Neural progenitor cell (in vitro differentiated cells): ENCODE measurements at regions not wholly inside any gene's neighbourhood (a gene's known extent, or its start where the extent isn't known, plus 50 kb on each side); places are given as distances from the start of the nearest gene placed in this dataset.
A peak's percentile ranks its signal among the peaks of the same experiment; 100 is the strongest.
"Not testable (repeated sequence)": the region's sequence is repeated elsewhere in the genome, so short reads cannot be mapped to it uniquely, and the experiment has no call there.

Source experiments
- DNase-seq: peaks from one replicate; pipeline ENCODE4 v3.0.0-alpha.2; 2016; ENCODE audit warnings: low spot score
- H2AFZ ChIP-seq: fragments of 200-600 bp; sonication (generic); replicated peaks from 2 replicates; pipeline ENCODE4 v1.6.1; 2016; ENCODE audit warnings: antibody characterized with exemption
- H3F3A ChIP-seq: fragments of 200-600 bp; sonication (generic); 2 replicates; pipeline ENCODE4 v1.6.1; 2016; ENCODE audit warnings: antibody characterized with exemption, low read depth
- H3K27ac ChIP-seq: fragments of 200-600 bp; sonication (generic); 2 replicates; pipeline ENCODE4 v1.5.1; 2016; ENCODE audit warnings: mild to moderate bottlenecking
- H3K27me3 ChIP-seq: fragments of 200-600 bp; sonication (generic); 2 replicates; pipeline ENCODE4 v1.6.1; 2016; ENCODE audit warnings: mild to moderate bottlenecking, moderate library complexity
- H3K36me3 ChIP-seq: fragments of 200-600 bp; sonication (generic); 2 replicates; pipeline ENCODE4 v1.5.1; 2016
- H3K4me1 ChIP-seq: fragments of 200-600 bp; sonication (generic); 2 replicates; pipeline ENCODE4 v1.6.1; 2016; ENCODE audit warnings: mixed run types
- H3K4me2 ChIP-seq: fragments of 200-600 bp; sonication (generic); 2 replicates; pipeline ENCODE4 v1.6.1; 2016
- H3K4me3 ChIP-seq: fragments of 200-600 bp; sonication (generic); 2 replicates; pipeline ENCODE4 v1.5.1; 2016
- H3K79me2 ChIP-seq: fragments of 200-600 bp; sonication (generic); 2 replicates; pipeline ENCODE4 v1.6.1; 2016; ENCODE audit warnings: low read depth
- H3K9ac ChIP-seq: fragments of 200-600 bp; sonication (generic); 2 replicates; pipeline ENCODE4 v1.6.1; 2016
- H3K9me3 ChIP-seq: fragments of 200-600 bp; sonication (generic); 2 replicates; pipeline ENCODE4 v1.5.1; 2016; ENCODE audit warnings: low read depth
- H4K20me1 ChIP-seq: fragments of 200-600 bp; sonication (generic); 2 replicates; pipeline ENCODE4 v1.6.1; 2016; ENCODE audit warnings: low read depth
- H3K27ac Mint-ChIP-seq: 3 replicates; pipeline ENCODE4 v1.8.0; 2021; ENCODE audit warnings: mixed read lengths
- H3K27me3 Mint-ChIP-seq: 2 replicates; pipeline ENCODE4 v1.8.0; 2022; ENCODE audit warnings: low read depth, mild to moderate bottlenecking, inconsistent platforms, moderate library complexity, mixed read lengths; ENCODE audit not compliant: insufficient read depth
- H3K36me3 Mint-ChIP-seq: 3 replicates; pipeline ENCODE4 v1.8.0; 2021; ENCODE audit warnings: mixed read lengths
- H3K4me1 Mint-ChIP-seq: 3 replicates; pipeline ENCODE4 v1.8.0; 2021; ENCODE audit warnings: mixed read lengths
- H3K4me3 Mint-ChIP-seq: 3 replicates; pipeline ENCODE4 v1.8.0; 2021; ENCODE audit warnings: mild to moderate bottlenecking, moderate library complexity, mixed read lengths
- H3K9me3 Mint-ChIP-seq: 3 replicates; pipeline ENCODE4 v1.8.0; 2020; ENCODE audit warnings: mixed read lengths
- CTCF ChIP-seq: fragments of 200-600 bp; sonication (generic); IDR thresholded peaks from 2 replicates; pipeline ENCODE4 v1.5.1; 2017; ENCODE audit warnings: antibody characterized with exemption, mild to moderate bottlenecking
- EZH2 ChIP-seq: fragments of 200-600 bp; sonication (generic); IDR thresholded peaks from 2 replicates; pipeline ENCODE4 v1.6.1; 2017; ENCODE audit warnings: antibody characterized with exemption, mild to moderate bottlenecking, moderate library complexity
- EZH2phosphoT487 ChIP-seq: fragments of 200-600 bp; sonication (generic); IDR thresholded peaks from 2 replicates; pipeline ENCODE4 v1.6.1; 2017; ENCODE audit warnings: antibody characterized with exemption

GRCh38 chr6:30813631-30814145 is 69.3 kb upstream of the IER3 start:
- H3F3A ChIP-seq, result no peaks in the 10 kb centered on the region
- no peak overlapping the region for H3K4me3 ChIP-seq
- no peak overlapping the region for H3K9ac ChIP-seq
- H3K9me3 ChIP-seq, result no peaks in the 10 kb centered on the region
- H3K4me1 ChIP-seq, result no peaks in the 10 kb centered on the region
- H3K27ac ChIP-seq, result no peak overlapping the region
- H3K36me3 ChIP-seq, result no peaks in the 10 kb centered on the region
- Mint-ChIP-seq H3K27ac (no peak overlapping the region), H3K4me1 (peaks cover 20% of the 10 kb centered on the region), H3K9me3 (peaks cover 6% of the 10 kb centered on the region), H3K36me3 (no peaks in the 10 kb centered on the region), H3K27me3 (peaks cover 2% of the 10 kb centered on the region), H3K4me3 (no peak overlapping the region)
- no peak overlapping the region for H2AFZ ChIP-seq
- no peak for DNase-seq
- TF ChIP-seq EZH2phosphoT487 (no peak), EZH2 (no peak), CTCF (no peak)
- H3K79me2 ChIP-seq, result no peaks in the 10 kb centered on the region
- no peaks in the 10 kb centered on the region for H3K27me3 ChIP-seq
- H3K4me2 ChIP-seq, result no peak overlapping the region
- no peaks in the 10 kb centered on the region for H4K20me1 ChIP-seq

- H3K27me3 ChIP-seq, result no peaks in the 10 kb centered on the region
- Mint-ChIP-seq H3K4me1 (peaks cover 17% of the 10 kb centered on the region), H3K27ac (no peak overlapping the region), H3K9me3 (peaks cover 4% of the 10 kb centered on the region), H3K27me3 (peaks cover 2% of the 10 kb centered on the region), H3K36me3 (no peaks in the 10 kb centered on the region), H3K4me3 (no peak overlapping the region)
- TF ChIP-seq EZH2, result no peak
- no peak overlapping the region for H3K27ac ChIP-seq
- H3K4me2 ChIP-seq, result no peak overlapping the region
- H3K36me3 ChIP-seq, result no peaks in the 10 kb centered on the region
- H3K4me3 ChIP-seq, result no peak overlapping the region
- DNase-seq, result no peak
- no peak overlapping the region for H3K9ac ChIP-seq
- H4K20me1 ChIP-seq, result no peaks in the 10 kb centered on the region
- no peaks in the 10 kb centered on the region for H3K79me2 ChIP-seq
- H3F3A ChIP-seq, result no peaks in the 10 kb centered on the region
- H2AFZ ChIP-seq, result peak overlapping the region; percentile 0
- no peaks in the 10 kb centered on the region for H3K4me1 ChIP-seq
- no peaks in the 10 kb centered on the region for H3K9me3 ChIP-seq
Observed at GRCh38 chr6:30810813-30811339, 66.5 kb upstream of the IER3 start.

GRCh38 chr6:30807566-30807965 is 63.2 kb upstream of the IER3 start:
- H3K9ac ChIP-seq, H4K20me1 ChIP-seq, H3K27me3 ChIP-seq, H3K79me2 ChIP-seq, H3K9me3 ChIP-seq, DNase-seq, H3K36me3 ChIP-seq, H3K27me3 Mint-ChIP-seq, H3F3A ChIP-seq, H3K9me3 Mint-ChIP-seq, H3K4me2 ChIP-seq, H3K4me1 ChIP-seq, H3K27ac ChIP-seq, H3K27ac Mint-ChIP-seq, H3K36me3 Mint-ChIP-seq, H2AFZ ChIP-seq, H3K4me3 ChIP-seq, H3K4me3 Mint-ChIP-seq: not testable (repeated sequence)
- H3K4me1 Mint-ChIP-seq, result peaks cover 10% of the 10 kb centered on the region

GRCh38 chr6:30806581-30807183 is 62.3 kb upstream of the IER3 start:
- no peaks in the 10 kb centered on the region for H3K9me3 Mint-ChIP-seq
- no peak for DNase-seq
- H3K27me3 Mint-ChIP-seq, result peaks cover 6% of the 10 kb centered on the region
- Histone ChIP-seq H3K4me3 (no peak overlapping the region), H3K4me2 (no peak overlapping the region), H3K27ac (no peak overlapping the region), H4K20me1 (no peaks in the 10 kb centered on the region), H3F3A (no peaks in the 10 kb centered on the region), H3K27me3 (no peaks in the 10 kb centered on the region), H3K36me3 (no peaks in the 10 kb centered on the region), H3K9ac (no peak overlapping the region), H3K79me2 (no peaks in the 10 kb centered on the region), H2AFZ (no peak overlapping the region), H3K4me1 (no peaks in the 10 kb centered on the region), H3K9me3 (no peaks in the 10 kb centered on the region)
- H3K36me3 Mint-ChIP-seq, result no peaks in the 10 kb centered on the region
- H3K27ac Mint-ChIP-seq, result peak overlapping the region; percentile 42
- TF ChIP-seq EZH2phosphoT487 (no peak), CTCF (no peak), EZH2 (no peak)
- peaks cover 10% of the 10 kb centered on the region for H3K4me1 Mint-ChIP-seq
- H3K4me3 Mint-ChIP-seq, result no peak overlapping the region
